Epithelial cell of proximal tubule (primary cell): ENCODE measurements at regions not wholly inside any gene's neighbourhood (a gene's known extent, or its start where the extent isn't known, plus 50 kb on each side); places are given as distances from the start of the nearest gene placed in this dataset.

Experiments used
- DNase-seq: peaks from one replicate; pipeline ENCODE4 v3.0.0-alpha.2; 2011; ENCODE audit warnings: low read depth
- H3K4me3 ChIP-seq: 2 replicates; pipeline ENCODE4 v1.5.1; 2011; ENCODE audit warnings: low read depth, mild to moderate bottlenecking, low read length
- TF ChIP-seq, protein P1 (sequence below): conservative IDR thresholded peaks from 2 replicates; pipeline ENCODE4 v1.5.1; 2012; ENCODE audit warnings: low read depth, mild to moderate bottlenecking, low read length

DNA sequence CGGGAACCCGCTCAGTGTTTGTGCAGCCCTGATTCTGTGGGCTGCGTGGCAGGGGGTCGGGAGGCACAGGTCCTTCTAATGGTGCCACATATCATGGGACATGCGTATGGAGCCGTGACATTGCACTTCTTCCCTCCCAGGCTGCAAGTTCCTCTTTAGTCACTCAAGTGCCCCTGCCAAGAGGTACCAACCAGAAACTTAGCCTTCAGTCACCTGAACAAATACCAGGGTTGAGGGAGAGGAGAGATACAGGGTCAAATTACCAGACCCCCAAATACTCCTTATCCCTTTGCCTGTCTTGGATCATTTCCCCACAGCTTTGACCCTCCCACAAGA is 209.1 kb downstream of the BUD13 start:
- no peak overlapping the region for H3K4me3 ChIP-seq
- TF ChIP-seq, protein P1, sequence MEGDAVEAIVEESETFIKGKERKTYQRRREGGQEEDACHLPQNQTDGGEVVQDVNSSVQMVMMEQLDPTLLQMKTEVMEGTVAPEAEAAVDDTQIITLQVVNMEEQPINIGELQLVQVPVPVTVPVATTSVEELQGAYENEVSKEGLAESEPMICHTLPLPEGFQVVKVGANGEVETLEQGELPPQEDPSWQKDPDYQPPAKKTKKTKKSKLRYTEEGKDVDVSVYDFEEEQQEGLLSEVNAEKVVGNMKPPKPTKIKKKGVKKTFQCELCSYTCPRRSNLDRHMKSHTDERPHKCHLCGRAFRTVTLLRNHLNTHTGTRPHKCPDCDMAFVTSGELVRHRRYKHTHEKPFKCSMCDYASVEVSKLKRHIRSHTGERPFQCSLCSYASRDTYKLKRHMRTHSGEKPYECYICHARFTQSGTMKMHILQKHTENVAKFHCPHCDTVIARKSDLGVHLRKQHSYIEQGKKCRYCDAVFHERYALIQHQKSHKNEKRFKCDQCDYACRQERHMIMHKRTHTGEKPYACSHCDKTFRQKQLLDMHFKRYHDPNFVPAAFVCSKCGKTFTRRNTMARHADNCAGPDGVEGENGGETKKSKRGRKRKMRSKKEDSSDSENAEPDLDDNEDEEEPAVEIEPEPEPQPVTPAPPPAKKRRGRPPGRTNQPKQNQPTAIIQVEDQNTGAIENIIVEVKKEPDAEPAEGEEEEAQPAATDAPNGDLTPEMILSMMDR: no peak
- DNase-seq: no peak

- no peak for DNase-seq
- TF ChIP-seq, protein P1: no peak
- H3K4me3 ChIP-seq: no peak overlapping the region
Measured at GRCh38 chr11:116563028-116563711, 209.6 kb downstream of the BUD13 start.

DNA sequence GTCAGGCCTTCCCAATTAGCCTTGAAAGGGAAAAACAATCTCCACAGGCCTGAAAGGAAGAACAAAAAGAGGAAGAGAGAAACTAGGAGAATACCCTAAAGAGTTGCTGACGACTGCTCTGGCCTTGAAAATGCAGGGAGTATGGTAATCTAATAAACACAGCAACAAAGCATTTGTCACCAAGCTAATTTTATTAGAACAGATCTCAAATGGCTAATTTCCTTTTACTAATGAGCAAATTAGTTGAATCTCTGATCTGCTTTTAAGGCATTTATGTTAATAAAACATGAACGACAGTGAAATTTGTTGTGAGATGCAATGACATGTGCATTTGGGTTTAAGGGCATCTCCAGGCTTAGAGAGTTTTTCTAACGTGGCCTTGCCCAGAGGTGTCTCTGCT is 212.2 kb downstream of the BUD13 start:
- no peak overlapping the region for H3K4me3 ChIP-seq
- no peak for DNase-seq
- TF ChIP-seq, protein P1: no peak

DNA sequence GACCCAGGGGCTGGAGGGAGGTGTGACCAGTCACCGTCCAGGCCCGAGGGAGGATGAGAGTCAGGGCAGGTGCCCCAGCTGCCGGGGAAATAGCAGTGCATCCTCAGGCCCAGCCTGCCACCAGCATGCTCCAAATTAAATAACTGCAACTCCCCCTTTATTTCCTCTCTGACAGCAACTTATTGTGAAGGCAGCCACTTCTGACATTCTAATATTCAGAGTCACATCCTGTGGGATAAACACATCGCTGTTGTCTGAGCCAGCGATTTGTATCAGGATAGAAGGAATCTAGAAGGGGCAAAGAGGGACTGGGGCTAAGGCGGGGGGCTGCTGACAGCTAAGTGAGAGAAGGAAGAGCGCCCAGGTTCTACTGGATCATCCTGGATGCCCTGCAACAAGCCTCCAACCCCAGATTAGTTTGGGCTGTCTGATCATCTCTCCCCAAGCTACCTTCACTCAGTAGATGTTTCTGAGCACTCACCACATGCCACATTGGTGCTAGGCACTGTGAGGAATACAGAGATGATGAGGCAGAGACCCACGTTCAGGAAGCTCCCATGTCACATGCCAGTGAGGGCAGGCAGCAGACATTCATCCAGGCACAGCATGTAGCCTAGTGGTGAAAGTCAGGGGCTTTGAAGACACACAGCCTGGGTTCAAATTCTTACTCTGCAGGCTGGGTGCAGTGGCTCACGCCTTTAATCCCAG is 214.1 kb downstream of the BUD13 start:
- TF ChIP-seq, protein P1: no peak
- no peak overlapping the region for H3K4me3 ChIP-seq
- DNase-seq: no peak

DNA sequence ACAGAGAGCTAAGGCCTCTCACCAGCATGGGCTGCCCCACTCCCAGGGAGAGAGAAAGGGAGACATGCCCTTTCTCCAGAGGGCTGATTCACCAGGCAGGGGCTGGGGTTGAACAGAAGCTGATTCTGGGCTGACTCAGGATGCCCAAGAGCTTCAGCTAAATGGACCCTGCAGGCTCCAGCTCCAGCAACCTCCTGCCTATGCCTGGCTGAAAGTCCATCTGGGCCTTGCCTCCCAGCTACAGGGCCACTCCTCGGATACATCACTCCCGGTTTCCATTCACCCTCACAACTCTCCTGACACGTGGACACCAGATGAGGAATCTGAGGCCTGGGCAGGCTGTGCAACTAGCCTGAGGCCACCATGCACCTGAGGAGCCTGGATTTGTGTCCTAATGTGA is 215.5 kb downstream of the BUD13 start:
- DNase-seq: no peak
- H3K4me3 ChIP-seq: no peak overlapping the region
- TF ChIP-seq, protein P1: no peak

DNA sequence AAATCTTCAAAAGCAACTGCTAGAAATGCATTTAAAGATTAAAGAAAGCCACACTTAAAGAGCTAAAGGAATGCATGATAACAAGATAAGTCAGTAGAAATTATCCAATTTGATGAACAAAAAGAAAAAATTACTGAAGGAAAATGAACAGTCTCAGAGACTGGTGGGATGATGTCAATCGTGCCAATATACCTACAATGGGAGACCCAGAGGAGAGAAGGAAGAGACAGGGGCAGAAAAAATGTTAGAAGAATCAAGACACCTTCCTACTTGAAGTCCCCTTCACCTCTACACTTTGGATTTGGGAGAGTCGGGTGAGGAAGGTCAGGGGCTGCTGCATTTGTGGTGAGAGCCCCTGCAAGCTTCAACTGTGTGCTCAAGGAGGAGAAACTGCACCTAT is 216.3 kb downstream of the BUD13 start:
- TF ChIP-seq, protein P1: no peak
- H3K4me3 ChIP-seq: no peak overlapping the region
- DNase-seq: no peak

GRCh38 chr11:116553482-116553881 is 219.3 kb downstream of the BUD13 start:
- DNase-seq: no peak
- TF ChIP-seq, protein P1: no peak
- H3K4me3 ChIP-seq: no peak overlapping the region
